HepG2 (cell line): ENCODE measurements at regions not wholly inside any gene's neighbourhood (a gene's known extent, or its start where the extent isn't known, plus 50 kb on each side); places are given as distances from the start of the nearest gene placed in this dataset.

Experiments used
- ATAD3A ChIP-seq: sonication (generic); formaldehyde crosslinking; IDR thresholded peaks from 2 replicates; pipeline ENCODE4 v1.4.0; 2020; ENCODE audit warnings: missing genetic modification reagents
- BCL6 ChIP-seq: IDR thresholded peaks from 2 replicates; pipeline ENCODE4 v1.6.1; 2016; ENCODE audit warnings: missing genetic modification reagents, missing compliant biosample characterization
- ELF3 ChIP-seq: IDR thresholded peaks from 2 replicates; pipeline ENCODE4 v1.6.1; 2016; ENCODE audit warnings: missing genetic modification reagents, missing compliant biosample characterization
- FOXA3 ChIP-seq: IDR thresholded peaks from 2 replicates; pipeline ENCODE4 v1.6.1; 2016; ENCODE audit warnings: missing genetic modification reagents, missing compliant biosample characterization
- GATAD2A ChIP-seq: IDR thresholded peaks from 2 replicates; pipeline ENCODE4 v1.6.1; 2016
- IKZF1 ChIP-seq: fragments of 450-650 bp; IDR thresholded peaks from 2 replicates; pipeline ENCODE4 v1.7.1; 2016
- JUN ChIP-seq: sonication (generic); formaldehyde crosslinking; IDR thresholded peaks from 2 replicates; pipeline ENCODE4 v1.4.0; 2020; ENCODE audit warnings: mild to moderate bottlenecking, missing genetic modification reagents
- MTERF4 ChIP-seq: sonication (generic); formaldehyde crosslinking; IDR thresholded peaks from 2 replicates; pipeline ENCODE4 v1.8.0; 2023; ENCODE audit warnings: mild to moderate bottlenecking, missing genetic modification reagents
- MZF1 ChIP-seq: sonication (generic); formaldehyde crosslinking; IDR thresholded peaks from 2 replicates; pipeline ENCODE4 v1.8.1; 2023; ENCODE audit warnings: mild to moderate bottlenecking, missing genetic modification reagents, borderline replicate concordance
- PHF8 ChIP-seq: sonication (generic); formaldehyde crosslinking; IDR thresholded peaks from 2 replicates; pipeline ENCODE4 v1.5.0; 2020; ENCODE audit warnings: missing genetic modification reagents
- RFX3 ChIP-seq: IDR thresholded peaks from 2 replicates; pipeline ENCODE4 v1.6.1; 2016; ENCODE audit warnings: missing biosample characterization, missing genetic modification reagents
- RFX5 ChIP-seq: IDR thresholded peaks from 2 replicates; pipeline ENCODE4 v1.6.1; 2011; ENCODE audit warnings: low read depth, low read length, improper control_type of control experiment
- STAT6 ChIP-seq: sonication (generic); formaldehyde crosslinking; IDR thresholded peaks from 2 replicates; pipeline ENCODE4 v1.4.0; 2020; ENCODE audit warnings: missing genetic modification reagents, mild to moderate bottlenecking, borderline replicate concordance
- TRAFD1 ChIP-seq: sonication (generic); formaldehyde crosslinking; IDR thresholded peaks from 2 replicates; pipeline ENCODE4 v1.5.1; 2020; ENCODE audit warnings: missing genetic modification reagents, mild to moderate bottlenecking, borderline replicate concordance
- ZBTB42 ChIP-seq: sonication (generic); formaldehyde crosslinking; IDR thresholded peaks from 2 replicates; pipeline ENCODE4 v1.5.0; 2020; ENCODE audit warnings: mild to moderate bottlenecking, missing genetic modification reagents
- ZC3H13 ChIP-seq: sonication (generic); formaldehyde crosslinking; IDR thresholded peaks from 2 replicates; pipeline ENCODE4 v1.8.1; 2023; ENCODE audit warnings: mild to moderate bottlenecking, missing genetic modification reagents, moderate library complexity
- ZFP62 ChIP-seq: sonication (generic); formaldehyde crosslinking; IDR thresholded peaks from 2 replicates; pipeline ENCODE4 v1.4.0; 2020; ENCODE audit warnings: missing genetic modification reagents
- ZGPAT ChIP-seq: IDR thresholded peaks from 2 replicates; pipeline ENCODE4 v1.6.1; 2016; ENCODE audit warnings: mild to moderate bottlenecking
- ZNF33A ChIP-seq: sonication (generic); formaldehyde crosslinking; IDR thresholded peaks from 2 replicates; pipeline ENCODE4 v1.5.1; 2020; ENCODE audit warnings: missing genetic modification reagents, mild to moderate bottlenecking, moderate library complexity, borderline replicate concordance
- ZNF672 ChIP-seq: sonication (generic); formaldehyde crosslinking; IDR thresholded peaks from 2 replicates; pipeline ENCODE4 v1.8.1; 2022; ENCODE audit warnings: missing genetic modification reagents
- TF ChIP-seq, protein P1 (sequence below): sonication (generic); formaldehyde crosslinking; IDR thresholded peaks from 2 replicates; pipeline ENCODE4 v1.8.0; 2022; ENCODE audit warnings: missing genetic modification reagents, low read depth, mild to moderate bottlenecking, borderline replicate concordance
- TF ChIP-seq, protein P2 (sequence below): IDR thresholded peaks from 2 replicates; pipeline ENCODE4 v1.6.1; 2016; ENCODE audit warnings: low read depth, borderline replicate concordance
- TF ChIP-seq, protein P3 (sequence below): sonication (generic); formaldehyde crosslinking; IDR thresholded peaks from 2 replicates; pipeline ENCODE4 v1.4.0; 2020; ENCODE audit warnings: missing genetic modification reagents; ENCODE audit errors: not compliant biosample characterization

GRCh38 chr7:434891-435629, 84.6 kb downstream of the PDGFA start (continued):
- TF ChIP-seq ZNF672 (CRISPR knock-in tag) = no peak
- no peak for TF ChIP-seq JUN
- no peak for TF ChIP-seq TRAFD1 (CRISPR knock-in tag)
- TF ChIP-seq ZNF33A (CRISPR knock-in tag) = no peak
- TF ChIP-seq FOXA3 (CRISPR knock-in tag) = peak; percentile 85
- no peak for TF ChIP-seq STAT6 (CRISPR knock-in tag)
- no peak for TF ChIP-seq IKZF1
- TF ChIP-seq RFX5 = no peak
- no peak for TF ChIP-seq MTERF4
- TF ChIP-seq RFX3 = no peak
- peak; percentile 66; the same call in 1 of the 2 replicates for TF ChIP-seq ZGPAT (CRISPR knock-in tag)
- TF ChIP-seq BCL6 (CRISPR knock-in tag) = peak; percentile 87
- TF ChIP-seq ELF3 (CRISPR knock-in tag) = no peak
- TF ChIP-seq ATAD3A = no peak
- no peak for TF ChIP-seq PHF8 (CRISPR knock-in tag)
- TF ChIP-seq, protein P1, sequence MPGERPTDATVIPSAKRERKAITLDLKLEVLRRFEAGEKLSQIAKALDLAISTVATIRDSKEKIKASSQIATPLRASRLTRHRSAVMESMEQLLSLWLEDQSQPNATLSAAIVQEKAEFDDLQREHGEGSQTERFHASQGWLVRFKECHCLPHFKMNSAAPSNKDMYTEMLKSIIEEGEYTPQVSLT (CRISPR knock-in tag) = no peak
- TF ChIP-seq MZF1 (CRISPR knock-in tag) = no peak
- TF ChIP-seq ZFP62 (CRISPR knock-in tag) = no peak
- TF ChIP-seq GATAD2A = peak; percentile 77
- TF ChIP-seq, protein P2, sequence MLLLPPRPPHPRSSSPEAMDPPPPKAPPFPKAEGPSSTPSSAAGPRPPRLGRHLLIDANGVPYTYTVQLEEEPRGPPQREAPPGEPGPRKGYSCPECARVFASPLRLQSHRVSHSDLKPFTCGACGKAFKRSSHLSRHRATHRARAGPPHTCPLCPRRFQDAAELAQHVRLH = peak; percentile 42; the same call in 1 of the 2 replicates
- TF ChIP-seq ZBTB42 (CRISPR knock-in tag) = no peak
- TF ChIP-seq ZC3H13 = 0 out of 2 replicates have a peak, but pooled peaks have one; percentile 13
- TF ChIP-seq, protein P3, sequence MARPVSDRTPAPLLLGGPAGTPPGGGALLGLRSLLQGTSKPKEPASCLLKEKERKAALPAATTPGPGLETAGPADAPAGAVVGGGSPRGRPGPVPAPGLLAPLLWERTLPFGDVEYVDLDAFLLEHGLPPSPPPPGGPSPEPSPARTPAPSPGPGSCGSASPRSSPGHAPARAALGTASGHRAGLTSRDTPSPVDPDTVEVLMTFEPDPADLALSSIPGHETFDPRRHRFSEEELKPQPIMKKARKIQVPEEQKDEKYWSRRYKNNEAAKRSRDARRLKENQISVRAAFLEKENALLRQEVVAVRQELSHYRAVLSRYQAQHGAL = no peak
